IMR-90 (cell line): ENCODE measurements at regions not wholly inside any gene's neighbourhood (a gene's known extent, or its start where the extent isn't known, plus 50 kb on each side); places are given as distances from the start of the nearest gene placed in this dataset.

ENCODE experiments used
- CTCF ChIP-seq: conservative IDR thresholded peaks from 2 replicates; pipeline ENCODE4 v1.5.1; 2012; ENCODE audit warnings: mild to moderate bottlenecking, low read depth, low read length, improper control_type of control experiment
- RAD21 ChIP-seq: IDR thresholded peaks from 2 replicates; pipeline ENCODE4 v1.6.1; 2012; ENCODE audit warnings: low read length, improper control_type of control experiment
- RFX5 ChIP-seq: IDR thresholded peaks from 2 replicates; pipeline ENCODE4 v1.8.0; 2012; ENCODE audit warnings: low read depth, mild to moderate bottlenecking, low read length, moderate library complexity

DNA sequence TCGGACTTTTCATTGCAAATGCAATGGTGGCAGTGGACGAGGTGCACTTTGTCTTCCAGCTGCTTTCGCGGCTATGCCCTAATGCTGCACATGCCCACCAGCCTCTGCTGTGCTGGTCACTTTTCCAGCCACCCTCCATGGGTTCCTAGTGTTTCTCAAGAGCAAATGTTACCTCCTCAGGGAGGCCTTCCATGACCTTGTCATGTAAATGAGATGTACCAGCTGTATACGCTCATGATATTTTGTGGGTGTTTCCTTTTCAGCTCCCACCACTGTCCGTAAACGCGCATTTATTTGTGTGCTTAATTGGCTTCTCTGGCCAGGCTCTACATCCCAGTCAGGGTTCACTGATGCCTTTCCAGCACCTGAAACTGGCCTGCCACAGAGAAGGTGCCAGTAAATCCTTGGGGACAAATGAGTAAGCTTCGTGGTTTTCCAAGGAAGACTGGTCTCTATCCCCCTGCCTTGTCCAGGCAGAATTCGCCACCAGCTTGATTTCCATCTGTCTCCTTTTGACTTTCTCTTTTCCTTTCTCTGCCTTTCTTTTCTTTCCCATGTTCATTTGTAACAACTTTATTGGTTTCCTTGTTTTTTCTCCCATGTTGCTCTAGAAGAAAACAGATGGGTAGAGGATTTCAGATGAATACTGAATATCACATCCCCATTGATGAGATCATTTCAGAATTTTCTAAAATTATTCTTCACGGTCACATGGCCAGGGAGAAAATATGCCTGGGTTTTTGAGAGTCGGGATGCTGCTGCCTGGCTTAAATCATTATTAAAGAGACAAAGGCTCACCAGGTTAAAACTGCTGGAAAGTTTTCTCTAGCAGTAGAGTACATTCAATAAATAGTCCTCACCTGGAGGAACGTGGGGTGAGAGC, 82.5 kb downstream of the CHST2 start:
- no peak for TF ChIP-seq CTCF
- no peak for TF ChIP-seq RFX5
- no peak for TF ChIP-seq RAD21
